ENCODE measurements at regions not wholly inside any gene's neighbourhood (a gene's known extent, or its start where the extent isn't known, plus 50 kb on each side); places are given as distances from the start of the nearest gene placed in this dataset.

DNA sequence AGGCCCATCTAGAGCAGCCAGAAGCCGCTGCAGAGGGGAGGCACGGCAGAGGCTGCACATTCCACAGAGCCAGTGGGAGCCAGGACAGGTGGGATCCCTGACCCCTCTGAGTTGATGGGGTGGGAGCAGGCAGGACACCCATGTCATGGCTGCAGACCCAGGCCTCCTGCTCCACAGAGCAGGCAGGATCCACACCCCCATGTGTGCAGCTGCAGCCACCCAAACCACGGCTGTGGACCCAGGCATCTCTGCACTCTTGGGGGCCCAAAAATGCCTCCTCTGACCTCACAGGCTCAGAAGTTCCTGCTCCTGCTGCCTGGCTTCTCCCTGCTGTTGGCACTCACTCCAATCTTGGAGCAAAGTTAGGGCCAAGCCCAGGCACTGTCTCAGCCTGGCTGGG lies 112.3 kb upstream of the TMEM18 start:
- DNase-seq (ENCODE audit: low read depth): no peak

DNA sequence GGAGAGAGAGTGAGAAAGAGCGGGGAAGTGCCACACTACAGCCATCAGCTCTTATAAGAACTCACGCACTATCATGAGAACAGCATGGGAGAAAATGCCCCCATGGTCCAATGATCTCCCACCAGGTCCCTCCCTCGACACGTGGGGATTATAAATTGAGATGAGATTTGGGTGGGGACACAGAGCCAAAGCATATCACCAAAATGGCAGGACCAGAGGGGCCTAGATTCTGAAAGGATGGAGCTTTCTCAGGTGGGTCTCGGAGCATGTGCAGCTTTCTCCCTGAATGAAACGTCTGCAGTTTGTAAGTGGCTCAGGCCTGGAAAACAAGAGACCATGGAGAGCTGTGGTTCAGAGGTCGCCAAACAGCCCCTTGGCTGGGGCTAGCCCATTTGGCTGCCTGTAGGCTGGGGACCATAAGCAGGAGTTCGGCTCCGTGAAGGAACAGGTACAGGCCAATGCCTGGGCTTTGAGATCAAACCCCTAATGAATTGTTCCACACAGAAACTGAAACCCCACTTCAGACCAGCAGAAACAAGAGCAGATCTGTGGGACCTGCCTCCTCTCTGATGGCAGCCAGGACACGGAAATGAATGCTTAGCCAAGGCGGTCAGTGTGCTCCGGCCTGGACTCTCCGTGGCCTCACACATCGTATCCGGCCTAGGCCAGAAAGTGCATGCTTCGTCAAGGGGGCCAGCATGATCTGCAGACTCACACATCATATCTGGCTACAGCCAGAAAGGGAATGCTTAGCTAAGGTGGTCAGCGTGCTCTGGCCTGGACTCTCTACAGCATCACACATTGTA lies 111.2 kb upstream of the TMEM18 start:
- DNase-seq (ENCODE audit: low read depth): no peak

DNA sequence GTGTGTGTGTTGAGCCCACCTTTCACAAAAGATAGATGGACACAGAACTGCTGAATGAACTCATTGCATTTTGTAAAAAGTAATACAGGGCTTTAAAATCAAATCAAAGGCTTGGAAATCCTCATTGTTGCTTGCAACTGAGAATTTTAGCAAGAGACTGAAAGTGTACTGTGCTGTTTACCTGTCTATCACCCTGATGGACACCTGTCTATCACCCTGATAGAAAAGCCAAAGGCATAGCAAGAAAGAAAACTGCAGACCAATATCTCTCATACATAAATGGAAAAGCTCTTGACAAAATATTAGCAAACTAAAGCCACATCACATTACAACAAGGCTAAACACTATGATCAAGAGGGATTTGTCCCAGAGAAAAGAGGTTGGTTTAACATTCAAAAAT lies 107.5 kb upstream of the TMEM18 start:
- DNase-seq (ENCODE audit: low read depth): no peak

DNA sequence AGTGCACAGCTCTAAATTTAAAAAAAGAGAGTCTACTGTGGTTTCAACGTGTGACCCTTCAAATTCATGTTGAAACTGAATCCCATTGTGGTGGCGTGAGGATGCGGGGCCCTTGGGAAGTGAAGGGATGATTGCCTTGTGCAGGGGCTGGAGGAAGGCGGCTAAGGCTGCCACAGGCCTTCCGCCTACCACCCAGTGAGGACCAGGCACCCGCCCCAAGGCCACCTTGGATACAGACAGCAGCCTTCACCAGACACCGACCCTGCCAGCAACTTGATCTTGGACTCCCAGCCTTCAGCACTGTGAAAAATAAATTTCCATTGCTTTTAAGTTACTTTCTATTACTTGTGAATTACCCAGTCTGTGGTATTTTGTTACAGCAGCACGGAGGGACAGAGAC lies 103.4 kb upstream of the TMEM18 start:
- DNase-seq (ENCODE audit: low read depth): no peak

DNA sequence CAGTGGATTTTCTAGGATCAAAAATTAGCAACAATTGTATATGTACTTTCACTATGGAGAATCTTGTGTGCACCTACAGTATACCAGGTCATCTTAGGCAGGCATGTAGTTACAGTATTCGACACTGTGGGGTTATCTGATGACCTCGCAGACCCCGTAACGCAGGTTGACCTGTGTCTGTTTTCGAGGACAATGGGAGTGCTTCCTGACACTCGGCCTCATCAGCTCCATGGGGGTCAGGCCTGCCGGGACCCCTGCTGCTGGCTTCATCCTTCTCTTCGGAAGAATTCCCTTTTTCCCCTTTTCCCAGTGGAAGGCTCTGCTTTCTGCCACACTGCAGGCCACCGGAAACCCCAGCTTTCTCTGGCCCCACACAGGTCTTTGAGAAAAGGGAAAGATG lies 102.8 kb upstream of the TMEM18 start:
- DNase-seq (ENCODE audit: low read depth): no peak

DNA sequence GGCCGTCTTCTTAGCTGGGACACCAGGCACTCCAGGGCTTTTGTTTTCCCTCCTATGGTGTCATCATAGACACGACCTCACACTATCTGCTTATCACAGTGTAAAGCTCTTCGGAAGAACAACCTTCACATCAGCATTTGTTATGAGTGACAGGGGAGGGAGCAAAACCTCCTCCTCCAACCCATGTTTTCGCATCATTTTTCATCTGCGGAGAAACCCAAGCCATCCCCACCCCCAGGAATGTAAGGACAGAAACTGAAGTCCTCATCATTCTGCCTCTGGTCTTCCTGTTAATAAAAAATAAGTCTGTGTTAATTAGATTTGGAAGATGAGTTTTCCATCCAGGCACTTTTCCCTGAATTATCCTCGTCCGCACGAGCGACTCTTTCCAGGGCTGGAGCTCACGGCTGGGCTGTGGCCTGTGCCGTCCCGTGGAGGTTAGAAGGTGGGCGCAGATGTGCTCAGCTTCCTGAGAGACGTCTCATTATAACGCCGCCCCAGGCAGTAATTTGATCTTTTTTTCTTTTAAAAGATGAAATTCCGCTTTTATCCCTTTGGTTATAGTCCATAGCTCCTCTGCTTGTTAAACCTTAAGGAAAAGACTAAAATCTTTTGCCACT lies 101.6 kb upstream of the TMEM18 start:
- no peak for DNase-seq (ENCODE audit: low read depth)

DNA sequence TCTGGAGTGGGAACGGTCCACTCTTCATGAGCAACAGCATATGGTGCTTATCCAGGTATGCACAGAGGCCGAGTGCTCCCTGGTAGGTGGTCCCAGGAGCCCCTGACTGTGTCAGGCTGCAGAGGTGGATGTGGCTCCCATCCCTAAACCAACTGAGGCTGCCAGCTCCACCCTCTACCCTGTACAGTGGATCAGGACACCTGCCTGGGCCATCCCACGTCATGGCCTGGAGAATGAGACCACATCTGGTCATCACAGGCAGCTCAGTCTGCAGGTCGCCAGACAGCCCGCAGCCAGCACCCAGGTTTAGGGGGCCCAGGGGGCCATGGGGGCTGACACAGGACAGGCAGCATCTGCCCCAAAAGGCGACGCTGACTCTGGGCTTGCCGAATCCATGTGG lies 100.3 kb upstream of the TMEM18 start:
- no peak for DNase-seq (ENCODE audit: low read depth)

DNA sequence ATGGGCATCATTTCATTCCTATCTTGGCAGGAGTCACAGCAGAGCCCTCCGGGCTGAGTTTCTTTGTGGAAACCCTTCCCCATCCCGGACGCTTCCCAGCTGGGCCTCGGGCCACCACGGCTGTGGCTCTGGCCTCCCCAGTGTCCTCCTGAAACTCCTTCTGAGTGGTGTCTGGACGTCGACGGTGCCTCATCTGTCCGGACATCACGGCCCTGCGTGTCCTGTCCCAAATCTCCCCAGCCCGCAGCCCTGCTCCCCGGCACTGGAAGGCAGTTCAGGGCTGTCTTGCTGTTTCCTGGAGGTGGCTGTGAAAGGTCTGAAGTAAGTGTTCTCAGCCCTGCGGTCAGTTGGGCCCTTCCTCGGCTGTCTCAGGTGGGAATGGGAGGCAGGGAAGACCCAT lies 99.8 kb upstream of the TMEM18 start:
- no peak for DNase-seq (ENCODE audit: low read depth)

DNA sequence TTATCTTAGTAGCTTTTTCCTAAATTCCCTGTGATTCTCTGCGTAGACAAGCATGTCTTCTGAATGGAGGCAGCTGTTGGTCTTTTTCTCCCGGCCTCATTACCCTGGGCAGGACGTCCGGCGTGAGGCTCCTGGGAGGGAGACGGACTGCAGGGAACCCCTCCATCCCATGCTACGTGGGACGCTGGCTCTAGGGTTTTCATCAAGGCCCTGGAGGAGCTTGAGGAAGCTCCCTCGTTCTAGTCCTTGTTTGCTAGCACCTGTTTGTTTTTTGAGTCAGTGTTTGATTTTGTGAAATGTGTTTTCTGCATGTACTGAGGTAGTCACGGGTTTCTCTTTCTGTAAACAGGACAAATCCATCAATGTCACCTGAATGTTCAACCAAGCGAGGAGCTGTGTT lies 99.3 kb upstream of the TMEM18 start:
- no peak for DNase-seq (ENCODE audit: low read depth)

DNA sequence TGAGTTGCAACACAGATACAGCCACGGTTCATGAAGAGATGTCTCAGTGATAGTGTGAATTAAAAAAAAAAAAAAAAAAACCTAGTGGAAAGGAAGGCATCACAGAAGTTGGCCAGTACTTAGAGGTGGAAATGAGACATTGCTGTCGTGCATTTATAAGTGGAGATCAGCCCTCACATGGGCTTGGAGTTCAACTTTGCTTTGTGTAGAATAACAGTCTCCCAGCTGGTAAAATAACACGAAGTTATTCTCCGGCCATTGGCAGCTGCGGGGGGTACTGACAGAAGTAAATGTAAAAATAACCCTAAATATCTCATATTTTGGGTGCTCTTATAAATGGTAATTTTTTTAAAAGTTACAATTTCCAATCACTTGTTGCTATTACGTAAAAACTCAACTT lies 98.8 kb upstream of the TMEM18 start:
- no peak for DNase-seq (ENCODE audit: low read depth)

DNA sequence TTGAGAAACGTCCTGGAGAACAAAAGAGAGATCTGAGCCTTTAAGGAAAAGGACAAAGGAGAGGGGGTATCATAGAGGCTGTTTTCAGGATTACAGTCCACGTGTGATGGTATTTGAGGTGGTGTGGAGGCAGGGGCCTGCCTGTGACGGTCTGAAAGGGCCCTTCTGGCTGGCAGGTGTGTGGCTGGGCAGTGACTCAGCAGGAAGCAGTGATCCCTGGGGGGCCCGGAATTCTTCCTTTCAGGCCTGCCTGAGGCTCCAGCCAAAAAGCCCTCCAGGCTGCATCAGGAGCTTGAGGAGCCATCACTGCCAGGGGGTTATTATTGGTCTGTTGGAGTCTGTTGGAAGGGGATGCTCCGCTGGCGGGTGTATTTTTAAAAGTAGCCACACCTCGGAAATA lies 97.2 kb upstream of the TMEM18 start:
- peak; percentile 70 for DNase-seq (ENCODE audit: low read depth)

DNA sequence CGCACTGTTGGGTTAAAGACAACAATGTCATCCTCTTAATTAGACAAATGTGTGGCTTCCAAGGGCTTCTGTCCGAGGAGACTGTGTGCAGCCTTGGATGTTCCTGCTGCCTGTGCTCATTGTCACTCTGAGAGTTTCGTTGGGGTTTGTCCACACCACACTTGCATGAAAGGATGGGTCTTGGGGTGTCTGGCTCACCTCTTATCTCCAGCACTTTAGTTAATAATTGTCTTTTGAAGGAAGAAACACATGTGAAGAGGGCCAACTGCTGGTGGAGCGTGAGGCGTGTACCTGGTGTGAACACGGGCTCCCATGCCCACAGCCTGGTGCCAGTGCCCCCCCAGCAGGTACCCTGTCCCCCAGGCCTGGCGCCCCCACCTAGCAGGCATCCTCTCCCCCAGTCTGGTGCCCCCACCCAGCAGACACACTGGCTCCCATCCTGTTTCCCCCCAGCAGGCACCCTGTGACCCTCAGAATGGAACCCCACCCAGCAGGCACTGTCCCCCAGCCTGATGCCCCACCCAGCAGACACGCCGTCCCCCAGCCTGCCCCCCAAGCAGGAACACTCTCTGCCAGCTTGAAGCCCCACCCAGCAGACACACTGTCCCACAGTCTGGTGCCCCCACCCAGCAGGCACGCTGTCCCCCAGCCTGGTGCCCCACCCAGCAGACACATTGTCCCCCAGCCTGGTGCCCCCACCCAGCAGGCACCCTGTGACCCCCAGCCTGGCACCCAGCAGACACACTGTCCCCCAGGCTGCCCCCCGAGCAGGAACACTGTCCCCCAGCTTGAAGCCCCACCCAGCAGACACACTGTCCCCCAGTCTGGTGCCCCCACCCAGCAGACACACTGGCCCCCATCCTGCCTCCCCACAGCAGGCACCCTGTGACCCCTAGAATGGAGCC lies 96.3 kb upstream of the TMEM18 start:
- no peak for DNase-seq (ENCODE audit: low read depth)

DNA sequence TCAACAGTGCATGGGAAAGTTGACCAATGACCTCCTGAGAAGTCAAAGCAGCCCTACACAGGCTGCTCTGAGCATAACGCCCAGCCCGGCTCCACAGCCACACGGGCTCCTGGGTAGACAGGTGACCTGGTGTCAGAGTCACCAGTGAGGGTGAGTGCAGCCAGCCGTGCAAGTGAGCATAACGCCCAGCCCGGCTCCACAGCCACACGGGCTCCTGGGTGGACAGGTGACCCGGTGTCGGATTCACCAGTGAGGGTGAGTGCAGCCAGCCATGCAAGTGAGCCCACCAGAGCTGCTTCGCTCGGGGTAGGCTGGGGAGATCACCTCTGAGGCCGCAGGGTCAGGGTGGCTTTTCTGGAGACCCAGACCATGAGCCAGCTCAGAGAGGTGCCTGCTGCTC lies 94.3 kb upstream of the TMEM18 start:
- DNase-seq (ENCODE audit: low read depth): no peak

DNA sequence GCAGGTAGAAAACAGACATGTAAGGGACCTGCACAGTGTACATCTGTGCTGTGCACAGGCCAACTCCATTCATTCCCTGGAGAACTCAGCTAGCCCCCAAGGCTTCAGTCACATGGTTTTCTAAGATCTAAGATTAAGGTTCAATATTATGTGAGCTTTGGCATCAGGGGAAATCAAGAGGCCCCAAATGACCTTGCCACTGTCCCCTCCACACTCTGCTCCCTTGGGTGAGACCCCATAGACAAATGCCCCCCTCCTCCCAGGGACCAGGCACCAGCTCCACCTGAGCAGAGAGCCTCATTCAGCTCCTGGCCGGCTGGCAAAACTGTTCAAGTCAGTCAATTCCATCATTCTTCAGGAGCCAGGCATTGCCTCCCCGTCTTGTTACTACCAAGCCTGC lies 93.6 kb upstream of the TMEM18 start:
- no peak for DNase-seq (ENCODE audit: low read depth)

DNA sequence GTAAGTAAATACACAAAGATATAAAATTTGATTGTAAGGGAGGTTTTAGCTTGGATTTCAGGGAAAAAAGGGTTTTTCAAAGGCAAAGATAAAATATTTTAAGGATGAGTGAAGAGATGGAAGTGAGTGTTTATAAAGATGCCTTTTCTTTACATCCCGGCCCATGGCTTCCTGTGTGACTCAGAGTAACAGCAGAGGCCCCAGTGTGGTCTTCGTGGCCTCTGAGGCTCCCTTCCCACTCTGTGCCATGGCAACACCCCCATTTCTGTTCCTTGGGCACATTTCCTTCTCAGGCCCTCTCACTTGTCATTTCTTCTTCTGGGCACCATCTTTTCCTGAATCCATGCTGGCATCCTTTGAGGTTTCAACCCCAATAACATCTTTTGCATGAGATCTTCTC lies 92.6 kb upstream of the TMEM18 start:
- peak; percentile 32 for DNase-seq (ENCODE audit: low read depth)

DNA sequence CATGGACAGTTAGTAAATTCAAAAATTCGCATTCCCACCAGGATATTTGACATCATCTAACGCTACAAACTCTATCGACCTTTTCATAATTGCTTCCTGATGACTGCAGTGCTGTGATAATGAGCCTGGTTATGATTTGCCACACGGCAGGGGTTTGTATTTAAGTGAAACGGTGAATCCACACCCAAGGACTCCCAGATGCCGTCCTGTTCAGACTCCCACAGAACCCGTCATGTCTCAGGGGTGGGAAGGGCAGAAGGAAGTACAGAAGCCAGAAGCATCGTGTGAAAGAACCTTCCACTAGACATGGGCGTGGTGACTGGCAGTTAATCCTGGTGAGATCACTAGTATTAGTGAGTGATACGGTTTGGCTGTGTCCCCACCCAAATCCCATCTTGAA lies 91.2 kb upstream of the TMEM18 start:
- peak; percentile 15 for DNase-seq (ENCODE audit: low read depth)

DNA sequence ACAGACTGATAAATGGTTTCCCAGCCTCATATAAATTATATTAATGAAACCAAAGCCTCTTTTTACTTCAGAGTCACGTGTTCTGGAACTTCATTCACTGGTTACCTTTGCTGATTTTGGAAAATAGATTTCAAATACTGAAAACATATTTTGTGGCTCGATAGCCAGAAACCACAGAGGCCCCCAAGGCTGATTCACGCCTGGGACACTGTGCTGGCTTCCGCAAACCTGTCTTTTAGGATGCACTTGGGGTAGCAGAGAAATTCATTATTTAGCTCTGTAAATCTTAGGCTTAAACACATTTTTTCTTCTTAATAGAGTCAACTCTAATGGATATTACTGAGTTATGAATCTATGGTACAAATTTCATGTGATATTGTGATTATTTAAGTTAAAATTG lies 90.7 kb upstream of the TMEM18 start:
- DNase-seq (ENCODE audit: low read depth): no peak

DNA sequence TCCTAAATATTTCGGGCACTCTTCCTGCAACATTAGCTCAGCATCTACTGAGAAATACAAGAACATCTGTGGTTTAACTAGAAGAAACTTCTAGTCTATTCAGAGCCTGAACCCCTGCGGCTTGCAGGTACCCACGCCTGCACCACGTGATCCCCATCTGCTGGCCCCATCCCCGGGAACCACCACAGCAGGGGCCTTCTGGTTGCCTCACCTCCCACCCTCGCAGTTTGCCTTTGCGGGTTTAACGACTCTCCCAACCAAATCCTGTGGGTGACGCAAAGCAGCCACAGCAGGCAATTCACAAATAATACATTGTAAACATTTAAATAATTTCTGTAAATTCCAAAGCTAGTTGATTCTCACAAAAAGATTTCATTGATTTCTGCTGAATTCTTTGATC lies 90.2 kb upstream of the TMEM18 start:
- DNase-seq (ENCODE audit: low read depth): no peak

DNA sequence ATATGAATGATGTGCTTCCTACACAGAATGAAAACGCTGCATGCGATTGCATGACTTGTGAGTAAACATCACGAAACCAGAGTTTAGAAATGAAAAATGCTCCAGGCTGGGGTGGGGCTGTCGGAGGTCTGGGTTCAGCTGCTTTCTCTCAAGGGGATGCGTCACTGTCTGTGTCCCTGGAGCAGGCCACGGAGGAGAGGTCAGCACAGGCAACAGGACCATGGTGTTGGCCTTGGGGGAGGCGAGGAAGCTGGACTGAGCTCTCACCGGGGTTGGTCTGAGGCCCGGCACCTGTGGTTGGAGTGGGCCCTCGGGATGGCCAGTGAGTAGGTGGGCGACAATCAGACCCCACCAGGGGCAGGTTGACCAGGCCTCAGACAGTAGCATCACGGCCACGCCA lies 89.0 kb upstream of the TMEM18 start:
- DNase-seq (ENCODE audit: low read depth): no peak

DNA sequence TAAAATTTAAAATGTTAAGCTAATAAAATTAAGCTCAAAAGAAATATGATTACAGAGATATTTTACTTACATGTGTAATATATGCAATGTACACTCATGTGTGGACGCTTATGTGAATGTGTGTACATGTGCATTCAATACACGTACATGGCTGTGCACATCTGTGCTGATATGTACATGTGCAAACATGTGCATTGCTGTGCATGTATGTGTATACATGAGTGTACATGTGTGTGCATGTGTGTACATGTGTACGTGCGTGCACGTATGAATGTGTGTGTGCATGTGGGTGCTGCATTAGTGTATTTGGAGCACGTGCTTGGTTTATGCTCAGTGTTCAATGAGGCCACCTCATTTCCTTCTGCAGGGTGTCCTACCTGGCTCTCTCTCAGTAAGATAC lies 88.2 kb upstream of the TMEM18 start:
- no peak for DNase-seq (ENCODE audit: low read depth)

DNA sequence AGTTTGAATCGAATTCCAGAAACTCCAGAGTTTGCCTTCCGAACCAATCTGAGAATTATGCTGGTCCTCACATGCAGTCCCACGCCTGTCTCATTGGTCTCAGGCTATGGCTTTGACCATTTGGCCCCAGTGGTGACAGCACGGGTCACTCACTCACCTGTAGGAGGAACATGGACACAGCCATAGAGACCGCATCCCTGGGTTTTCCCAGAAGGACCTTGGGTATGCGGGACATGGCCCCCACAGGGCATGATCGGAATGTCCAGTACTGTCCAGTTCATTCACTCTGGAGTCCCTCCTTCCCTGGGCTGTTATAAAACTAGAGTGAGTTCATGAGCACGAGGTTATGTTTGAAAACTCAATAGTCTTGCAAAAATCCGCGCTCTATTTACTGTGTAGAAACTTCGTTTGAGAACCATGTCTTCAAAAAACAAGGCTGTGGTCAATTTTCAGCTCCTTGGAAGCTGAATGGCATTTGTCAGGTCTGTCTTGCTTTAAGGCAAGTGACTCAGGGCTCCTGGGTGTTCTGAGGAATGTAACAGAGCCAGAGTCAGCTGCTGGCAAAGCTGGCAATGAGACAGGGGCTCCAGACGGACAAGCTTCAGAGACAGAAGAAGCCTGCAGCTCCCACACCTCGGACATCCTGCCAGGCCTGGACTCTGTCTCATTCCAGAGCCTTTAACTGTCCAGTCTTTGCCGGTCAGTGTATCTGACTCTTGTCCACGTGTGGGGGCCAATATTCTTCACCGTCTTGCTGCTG lies 86.7 kb upstream of the TMEM18 start:
- DNase-seq (ENCODE audit: low read depth): peak; percentile 48

DNA sequence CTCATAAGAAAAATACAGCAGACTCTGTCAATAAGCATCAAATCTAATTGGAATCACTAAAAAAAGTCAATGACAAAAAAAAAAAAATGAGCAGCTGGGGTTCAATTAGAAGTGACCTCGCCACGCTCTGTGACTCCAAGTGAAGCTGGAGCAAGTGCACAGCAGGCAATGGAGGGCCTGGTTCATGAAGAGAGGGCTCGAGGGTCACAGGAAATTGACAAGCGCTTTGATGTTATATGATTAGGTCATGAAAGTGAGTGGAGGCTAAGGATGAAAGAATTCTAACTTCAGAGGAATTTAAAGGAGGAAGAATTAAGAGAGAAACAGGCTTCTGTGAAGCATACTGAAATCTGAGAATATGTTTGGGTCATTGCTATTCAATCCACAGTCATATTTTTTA lies 85.4 kb upstream of the TMEM18 start:
- DNase-seq (ENCODE audit: low read depth): no peak
